RWPE2 (cell line): ENCODE measurements at regions not wholly inside any gene's neighbourhood (a gene's known extent, or its start where the extent isn't known, plus 50 kb on each side); places are given as distances from the start of the nearest gene placed in this dataset.

Experiments
- ATAC-seq: fragments of 200-7000 bp; cut with Tn5 transposase; 3 replicates; pipeline ENCODE4 v1.9.1; 2021; ENCODE audit warnings: low read depth
- DNase-seq: peaks from one replicate; pipeline ENCODE4 v3.0.0-alpha.2; 2020; ENCODE audit warnings: low spot score
- H3K27ac ChIP-seq: fragments of 450-650 bp; 2 replicates; pipeline ENCODE4 v1.5.1; 2017; ENCODE audit warnings: mild to moderate bottlenecking; ENCODE audit not compliant: poor library complexity, severe bottlenecking
- H3K27me3 ChIP-seq: fragments of 250-450 bp; sonication (Bioruptor Pico); 2 replicates; pipeline ENCODE4 v1.5.1; 2021; ENCODE audit warnings: mild to moderate bottlenecking, moderate library complexity; ENCODE audit not compliant: insufficient read depth, poor library complexity, severe bottlenecking
- H3K36me3 ChIP-seq: fragments of 250-450 bp; sonication (Bioruptor Pico); 2 replicates; pipeline ENCODE4 v1.5.1; 2020; ENCODE audit warnings: low read depth, mild to moderate bottlenecking, moderate library complexity
- H3K4me1 ChIP-seq: fragments of 250-450 bp; sonication (Bioruptor Pico); 2 replicates; pipeline ENCODE4 v1.5.1; 2021; ENCODE audit warnings: mild to moderate bottlenecking, moderate library complexity; ENCODE audit not compliant: insufficient read depth, poor library complexity, severe bottlenecking
- H3K4me3 ChIP-seq: fragments of 250-450 bp; sonication (Bioruptor Pico); 2 replicates; pipeline ENCODE4 v1.5.1; 2021; ENCODE audit warnings: mild to moderate bottlenecking, moderate library complexity; ENCODE audit not compliant: severe bottlenecking
- H3K9me3 ChIP-seq: fragments of 250-450 bp; sonication (Bioruptor Pico); 2 replicates; pipeline ENCODE4 v1.5.1; 2021; ENCODE audit warnings: mild to moderate bottlenecking, moderate library complexity; ENCODE audit not compliant: severe bottlenecking
- CTCF ChIP-seq: fragments of 450-650 bp; IDR thresholded peaks from one replicate; pipeline ENCODE4 v1.5.1; 2017; ENCODE audit warnings: mild to moderate bottlenecking, moderate library complexity; ENCODE audit not compliant: poor library complexity, severe bottlenecking

GRCh38 chr2:126776255-126776654 lies 120.3 kb downstream of the GYPC start:
- DNase-seq (no peak), ATAC-seq (no peak; the same call in 2 of the 3 replicates)
- no peaks in the 10 kb centered on the region for H3K36me3 ChIP-seq
- no peak overlapping the region for H3K4me3 ChIP-seq
- TF ChIP-seq CTCF: no peak
- H3K27ac ChIP-seq: no peak overlapping the region
- H3K9me3 ChIP-seq: no peaks in the 10 kb centered on the region
- H3K27me3 ChIP-seq: peaks cover 5% of the 10 kb centered on the region
- no peaks in the 10 kb centered on the region for H3K4me1 ChIP-seq

- Histone ChIP-seq H3K27me3 (peaks cover 5% of the 10 kb centered on the region), H3K9me3 (no peaks in the 10 kb centered on the region), H3K4me3 (peak overlapping the region; percentile 22), H3K27ac (no peak overlapping the region), H3K4me1 (no peaks in the 10 kb centered on the region), H3K36me3 (no peaks in the 10 kb centered on the region)
- TF ChIP-seq CTCF: peak; percentile 95
- no peak for DNase-seq
- ATAC-seq: peak; percentile 79
Measured at GRCh38 chr2:126776692-126777619, 121.0 kb downstream of the GYPC start.

- Histone ChIP-seq H3K36me3 (no peaks in the 10 kb centered on the region), H3K27me3 (peaks cover 5% of the 10 kb centered on the region), H3K9me3 (no peaks in the 10 kb centered on the region), H3K27ac (no peak overlapping the region), H3K4me3 (no peak overlapping the region), H3K4me1 (no peaks in the 10 kb centered on the region)
- peak; percentile 59 for TF ChIP-seq CTCF
- DNase-seq (no peak), ATAC-seq (no peak)
Measured at GRCh38 chr2:126777620-126777978, 121.1 kb upstream of the TEX51 start.

GRCh38 chr2:126778561-126779501 lies 119.9 kb upstream of the TEX51 start:
- no peak for DNase-seq

More at GRCh38 chr2:126778561-126779501, 119.9 kb upstream of the TEX51 start:
- peaks cover 5% of the 10 kb centered on the region for H3K27me3 ChIP-seq
- no peak for TF ChIP-seq CTCF
- H3K9me3 ChIP-seq: no peaks in the 10 kb centered on the region
- no peaks in the 10 kb centered on the region for H3K36me3 ChIP-seq
- no peak overlapping the region for H3K4me3 ChIP-seq
- no peak overlapping the region for H3K27ac ChIP-seq
- ATAC-seq: no peak
- no peaks in the 10 kb centered on the region for H3K4me1 ChIP-seq
